ENCODE measurements at regions not wholly inside any gene's neighbourhood (a gene's known extent, or its start where the extent isn't known, plus 50 kb on each side); places are given as distances from the start of the nearest gene placed in this dataset.

DNA sequence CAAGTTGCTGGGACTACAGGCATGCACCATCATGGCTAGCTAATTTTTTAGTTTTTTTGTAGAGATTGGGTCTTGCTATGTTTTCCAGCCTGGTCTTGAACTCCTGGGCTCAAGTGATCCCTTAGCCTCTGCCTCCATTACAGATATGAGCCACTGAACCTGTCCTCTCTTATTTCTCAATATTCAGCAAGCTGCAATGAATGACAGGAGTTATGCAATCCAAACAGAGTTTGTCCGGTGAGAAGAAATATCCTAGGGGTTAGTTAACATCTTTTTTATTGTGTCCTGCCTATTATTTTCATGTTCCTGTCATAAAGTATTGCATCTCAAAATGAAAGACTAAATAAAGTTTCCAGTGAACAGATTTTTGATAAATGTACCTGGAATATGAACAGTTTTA, 1161.4 kb downstream of the OTOL1 start:
- H3K79me2 ChIP-seq (ENCODE audit: insufficient read depth, low read length): no peaks in the 10 kb centered on the region
- no peaks in the 10 kb centered on the region for H4K20me1 ChIP-seq (ENCODE audit: insufficient read depth, low read length)
- H3K4me1 ChIP-seq (ENCODE audit: insufficient read depth, low read length): no peaks in the 10 kb centered on the region
- H3K36me3 ChIP-seq (ENCODE audit: insufficient read depth, low read length): no peaks in the 10 kb centered on the region
- peaks cover 2% of the 10 kb centered on the region for H3K9me3 ChIP-seq (ENCODE audit: low read depth, low read length)
- H3K4me3 ChIP-seq (ENCODE audit: insufficient read depth, low read length): no peak overlapping the region
- H3K27ac ChIP-seq (ENCODE audit: low read depth, low read length): no peak overlapping the region
- no peak for DNase-seq (ENCODE audit: insufficient read length, low spot score, missing footprints)
- TF ChIP-seq, protein P1, sequence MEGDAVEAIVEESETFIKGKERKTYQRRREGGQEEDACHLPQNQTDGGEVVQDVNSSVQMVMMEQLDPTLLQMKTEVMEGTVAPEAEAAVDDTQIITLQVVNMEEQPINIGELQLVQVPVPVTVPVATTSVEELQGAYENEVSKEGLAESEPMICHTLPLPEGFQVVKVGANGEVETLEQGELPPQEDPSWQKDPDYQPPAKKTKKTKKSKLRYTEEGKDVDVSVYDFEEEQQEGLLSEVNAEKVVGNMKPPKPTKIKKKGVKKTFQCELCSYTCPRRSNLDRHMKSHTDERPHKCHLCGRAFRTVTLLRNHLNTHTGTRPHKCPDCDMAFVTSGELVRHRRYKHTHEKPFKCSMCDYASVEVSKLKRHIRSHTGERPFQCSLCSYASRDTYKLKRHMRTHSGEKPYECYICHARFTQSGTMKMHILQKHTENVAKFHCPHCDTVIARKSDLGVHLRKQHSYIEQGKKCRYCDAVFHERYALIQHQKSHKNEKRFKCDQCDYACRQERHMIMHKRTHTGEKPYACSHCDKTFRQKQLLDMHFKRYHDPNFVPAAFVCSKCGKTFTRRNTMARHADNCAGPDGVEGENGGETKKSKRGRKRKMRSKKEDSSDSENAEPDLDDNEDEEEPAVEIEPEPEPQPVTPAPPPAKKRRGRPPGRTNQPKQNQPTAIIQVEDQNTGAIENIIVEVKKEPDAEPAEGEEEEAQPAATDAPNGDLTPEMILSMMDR (IDR thresholded peaks at IDR 0.05; ENCODE audit: extremely low read depth, low read depth, low read length): no peak
- H2AFZ ChIP-seq (ENCODE audit: low read length): no peak overlapping the region
- no peak overlapping the region for H3K4me2 ChIP-seq (ENCODE audit: insufficient read depth, low read length)
- no peaks in the 10 kb centered on the region for H3K27me3 ChIP-seq (ENCODE audit: insufficient read depth, low read length)

DNA sequence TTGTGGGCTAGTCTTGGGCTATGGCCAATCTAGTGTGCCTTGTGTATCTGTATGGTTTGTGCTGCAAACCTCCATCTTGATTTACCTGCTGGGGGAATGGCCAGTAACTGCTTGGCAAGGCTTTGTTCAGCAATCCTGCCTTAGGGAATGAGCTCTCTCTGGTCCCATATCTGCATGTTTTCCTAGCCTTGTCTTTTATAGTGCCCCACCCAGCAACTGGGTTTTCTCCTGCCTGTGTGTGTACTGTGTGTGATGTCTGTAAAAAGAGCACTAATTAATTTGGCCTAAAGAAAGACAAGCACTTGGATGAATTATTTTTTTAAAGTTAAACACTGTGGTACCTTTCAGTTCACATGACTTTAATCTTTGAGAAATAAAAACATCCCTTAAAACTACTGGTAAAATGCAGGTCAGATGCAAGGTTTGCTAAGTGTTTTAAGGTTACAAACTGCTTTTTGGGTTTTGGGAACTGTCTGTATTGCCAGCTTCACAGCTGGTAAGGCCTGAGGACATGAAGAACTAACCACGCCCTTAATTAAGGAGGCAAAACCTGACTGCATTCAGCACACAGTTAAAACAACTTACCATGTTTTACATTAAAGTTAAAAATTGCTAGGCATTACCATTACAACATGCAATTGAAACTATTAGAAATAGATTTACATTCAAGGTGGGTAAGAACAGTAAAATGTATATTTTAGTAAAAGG, 1169.2 kb downstream of the OTOL1 start:
- Histone ChIP-seq H3K4me2 (ENCODE audit: insufficient read depth, low read length) (no peak overlapping the region), H3K79me2 (ENCODE audit: insufficient read depth, low read length) (no peaks in the 10 kb centered on the region)

DNA sequence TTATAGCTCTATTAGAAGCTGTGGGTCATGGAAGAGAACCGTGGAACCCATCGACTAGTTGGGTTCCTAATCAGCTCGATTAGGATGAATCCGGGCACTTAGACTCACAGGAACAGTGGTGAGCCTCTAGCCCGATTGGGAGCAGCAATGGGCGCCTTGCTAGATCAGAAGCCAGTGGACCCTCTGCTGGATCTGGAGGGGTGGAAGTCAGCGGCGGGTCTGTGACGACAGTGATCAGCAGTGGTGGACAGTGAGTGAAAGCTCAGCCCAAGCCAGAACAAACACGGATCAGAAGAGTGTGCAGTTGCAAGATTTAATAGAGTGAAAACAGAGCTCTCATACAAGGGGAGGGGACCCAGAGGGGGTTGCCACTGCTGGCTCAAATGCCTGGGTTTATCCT, 1170.2 kb downstream of the OTOL1 start:
- H3K4me2 ChIP-seq (ENCODE audit: insufficient read depth, low read length): no peak overlapping the region
- no peaks in the 10 kb centered on the region for H3K79me2 ChIP-seq (ENCODE audit: insufficient read depth, low read length)
- H3K27ac ChIP-seq (ENCODE audit: low read depth, low read length): no peak overlapping the region
- no peak for DNase-seq (ENCODE audit: insufficient read length, low spot score, missing footprints)
- TF ChIP-seq, protein P1 (IDR thresholded peaks at IDR 0.05; ENCODE audit: extremely low read depth, low read depth, low read length): no peak
- H3K4me3 ChIP-seq (ENCODE audit: insufficient read depth, low read length): no peak overlapping the region
- no peaks in the 10 kb centered on the region for H3K9me3 ChIP-seq (ENCODE audit: low read depth, low read length)
- H3K36me3 ChIP-seq (ENCODE audit: insufficient read depth, low read length): no peaks in the 10 kb centered on the region
- H3K27me3 ChIP-seq (ENCODE audit: insufficient read depth, low read length): no peaks in the 10 kb centered on the region
- no peaks in the 10 kb centered on the region for H4K20me1 ChIP-seq (ENCODE audit: insufficient read depth, low read length)
- H3K4me1 ChIP-seq (ENCODE audit: insufficient read depth, low read length): no peaks in the 10 kb centered on the region
- H2AFZ ChIP-seq (ENCODE audit: low read length): no peak overlapping the region

More for the DNA sequence above, 1169.2 kb downstream of the OTOL1 start:
- Histone ChIP-seq H3K27ac (ENCODE audit: low read depth, low read length) (no peak overlapping the region), H3K4me1 (ENCODE audit: insufficient read depth, low read length) (no peaks in the 10 kb centered on the region), H3K9me3 (ENCODE audit: low read depth, low read length) (no peaks in the 10 kb centered on the region), H3K36me3 (ENCODE audit: insufficient read depth, low read length) (no peaks in the 10 kb centered on the region), H2AFZ (ENCODE audit: low read length) (no peak overlapping the region), H3K27me3 (ENCODE audit: insufficient read depth, low read length) (no peaks in the 10 kb centered on the region), H4K20me1 (ENCODE audit: insufficient read depth, low read length) (no peaks in the 10 kb centered on the region), H3K4me3 (ENCODE audit: insufficient read depth, low read length) (no peak overlapping the region)
- DNase-seq (ENCODE audit: insufficient read length, low spot score, missing footprints): no peak
- TF ChIP-seq, protein P1 (IDR thresholded peaks at IDR 0.05; ENCODE audit: extremely low read depth, low read depth, low read length): no peak

DNA sequence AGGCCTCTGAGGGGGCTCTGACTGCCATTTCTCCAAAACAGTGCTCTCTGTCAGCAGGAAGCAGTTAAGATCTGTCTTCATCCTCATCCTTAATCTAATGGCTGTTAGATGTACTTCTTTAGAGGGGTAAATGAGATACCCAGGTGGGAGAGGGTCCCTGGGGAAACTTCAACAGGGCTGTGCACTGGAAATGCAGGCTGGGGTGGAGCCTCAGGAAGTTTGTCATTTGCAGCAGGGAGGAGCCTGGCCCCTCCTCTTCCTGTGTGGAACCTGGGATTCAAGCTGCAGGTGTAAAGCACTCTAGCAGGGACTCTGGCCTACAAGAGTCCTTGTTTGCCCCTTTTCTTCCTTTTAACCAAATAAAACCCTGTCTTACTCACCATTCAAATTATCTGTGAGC, 1173.6 kb downstream of the OTOL1 start:
- TF ChIP-seq, protein P1 (IDR thresholded peaks at IDR 0.05; ENCODE audit: extremely low read depth, low read depth, low read length): no peak
- no peaks in the 10 kb centered on the region for H3K9me3 ChIP-seq (ENCODE audit: low read depth, low read length)
- no peak overlapping the region for H2AFZ ChIP-seq (ENCODE audit: low read length)
- H3K36me3 ChIP-seq (ENCODE audit: insufficient read depth, low read length): no peaks in the 10 kb centered on the region
- no peaks in the 10 kb centered on the region for H4K20me1 ChIP-seq (ENCODE audit: insufficient read depth, low read length)
- H3K4me3 ChIP-seq (ENCODE audit: insufficient read depth, low read length): no peak overlapping the region
- DNase-seq (ENCODE audit: insufficient read length, low spot score, missing footprints): no peak
- H3K79me2 ChIP-seq (ENCODE audit: insufficient read depth, low read length): no peaks in the 10 kb centered on the region
- H3K27ac ChIP-seq (ENCODE audit: low read depth, low read length): no peak overlapping the region
- no peaks in the 10 kb centered on the region for H3K4me1 ChIP-seq (ENCODE audit: insufficient read depth, low read length)
- no peak overlapping the region for H3K4me2 ChIP-seq (ENCODE audit: insufficient read depth, low read length)
- no peaks in the 10 kb centered on the region for H3K27me3 ChIP-seq (ENCODE audit: insufficient read depth, low read length)

Measured in osteoblast (primary cell).